LNCAP (cell line): ENCODE measurements at regions not wholly inside any gene's neighbourhood (a gene's known extent, or its start where the extent isn't known, plus 50 kb on each side); places are given as distances from the start of the nearest gene placed in this dataset.

Experiments used
- CTCF ChIP-seq: fragments of 450-650 bp; IDR thresholded peaks from 2 replicates; pipeline ENCODE4 v1.5.1; 2017; ENCODE audit warnings: mild to moderate bottlenecking

- TF ChIP-seq CTCF, result no peak
These were observed 181.2 kb upstream of the IER5L start for GRCh38 chr9:129359162-129359811.

- no peak for TF ChIP-seq CTCF
These were observed 180.6 kb upstream of the IER5L start for GRCh38 chr9:129358621-129359154.

GRCh38 chr9:129357773-129358245 lies 179.7 kb upstream of the IER5L start:
- no peak for TF ChIP-seq CTCF

GRCh38 chr9:129356871-129357772 lies 179.1 kb upstream of the IER5L start:
- no peak for TF ChIP-seq CTCF

GRCh38 chr9:129355631-129356030 lies 177.6 kb upstream of the IER5L start:
- no peak for TF ChIP-seq CTCF

GRCh38 chr9:129354498-129354897 lies 176.4 kb upstream of the IER5L start:
- no peak for TF ChIP-seq CTCF

GRCh38 chr9:129353697-129354336 lies 175.8 kb upstream of the IER5L start:
- TF ChIP-seq CTCF, result no peak
